GM18502 (cell line): ENCODE measurements at regions not wholly inside any gene's neighbourhood (a gene's known extent, or its start where the extent isn't known, plus 50 kb on each side); places are given as distances from the start of the nearest gene placed in this dataset.

ENCODE experiments used
- ATAC-seq: cut with Tn5 transposase; IDR thresholded peaks from one replicate; pipeline ENCODE4 v1.9.1; 2021; ENCODE audit warnings: mild to moderate bottlenecking; ENCODE audit not compliant: unreplicated experiment, poor library complexity

GRCh38 chr16:66267292-66268014, 99.0 kb upstream of the CDH5 start:
- no peak for ATAC-seq

- no peak for ATAC-seq
Observed at GRCh38 chr16:66266436-66267291, 99.8 kb upstream of the CDH5 start.

- ATAC-seq, result no peak
Observed at GRCh38 chr16:66265556-66266141, 100.8 kb upstream of the CDH5 start.

- ATAC-seq, result no peak
Observed at GRCh38 chr16:66265048-66265415, 101.5 kb upstream of the CDH5 start.

- no peak for ATAC-seq
Observed at GRCh38 chr16:66264311-66265047, 102.0 kb upstream of the CDH5 start.

- ATAC-seq, result no peak
Observed at GRCh38 chr16:66263973-66264310, 102.5 kb upstream of the CDH5 start.

GRCh38 chr16:66263168-66263972, 103.1 kb upstream of the CDH5 start:
- no peak for ATAC-seq

- ATAC-seq, result no peak
Observed at GRCh38 chr16:66262253-66263167, 104.0 kb upstream of the CDH5 start.

GRCh38 chr16:66261826-66262225, 104.7 kb upstream of the CDH5 start:
- ATAC-seq, result no peak

GRCh38 chr16:66260522-66261254, 105.8 kb upstream of the CDH5 start:
- no peak for ATAC-seq

GRCh38 chr16:66258916-66259845, 107.3 kb upstream of the CDH5 start:
- no peak for ATAC-seq

GRCh38 chr16:66256919-66257318, 109.6 kb upstream of the CDH5 start:
- no peak for ATAC-seq

- no peak for ATAC-seq
Observed at GRCh38 chr16:66255647-66256046, 110.8 kb upstream of the CDH5 start.

- no peak for ATAC-seq
Observed at GRCh38 chr16:66254751-66255150, 111.7 kb upstream of the CDH5 start.

- no peak for ATAC-seq
Observed at GRCh38 chr16:66254106-66254505, 112.4 kb upstream of the CDH5 start.

GRCh38 chr16:66251476-66252160, 114.9 kb upstream of the CDH5 start:
- no peak for ATAC-seq
